Anterior cingulate cortex (tissue), 58 donors: ENCODE measurements at regions not wholly inside any gene's neighbourhood (a gene's known extent, or its start where the extent isn't known, plus 50 kb on each side); places are given as distances from the start of the nearest gene placed in this dataset.
A peak's percentile ranks its signal among the peaks of the same experiment; 100 is the strongest.
"Not testable (repeated sequence)": the region's sequence is repeated elsewhere in the genome, so short reads cannot be mapped to it uniquely, and the experiment has no call there.

Source experiments
- DNase-seq, 58 donors: peaks; one replicate each; lab custom pipeline; 2025; lab: John Stamatoyannopoulos, UW

GRCh38 chrX:10939424-10939823 is 171.7 kb upstream of the HCCS start:
- no peak for DNase-seq

GRCh38 chrX:10944136-10944885 is 166.8 kb upstream of the HCCS start:
- no peak for DNase-seq

- DNase-seq, result no peak
Observed at GRCh38 chrX:10945498-10945897, 165.6 kb upstream of the HCCS start.

GRCh38 chrX:10949541-10949940 is 161.6 kb upstream of the HCCS start:
- no peak for DNase-seq

- DNase-seq, result no peak
Observed at GRCh38 chrX:10952619-10953018, 158.5 kb upstream of the HCCS start.

- no peak for DNase-seq
Observed at GRCh38 chrX:10965174-10965798, 145.8 kb upstream of the HCCS start.

- no peak for DNase-seq
Observed at GRCh38 chrX:10966057-10966456, 145.1 kb upstream of the HCCS start.

- DNase-seq, result no peak
Observed at GRCh38 chrX:10971176-10971575, 140.0 kb upstream of the HCCS start.

GRCh38 chrX:10971759-10972158 is 139.4 kb upstream of the HCCS start:
- DNase-seq, result no peak

GRCh38 chrX:10972706-10973105 is 138.4 kb upstream of the HCCS start:
- DNase-seq, result no peak

GRCh38 chrX:10974920-10975319 is 136.2 kb upstream of the HCCS start:
- DNase-seq, result no peak

- DNase-seq, result no peak
Observed at GRCh38 chrX:10979956-10980355, 131.2 kb upstream of the HCCS start.

GRCh38 chrX:10981506-10981905 is 129.6 kb upstream of the HCCS start:
- DNase-seq, result no peak

- DNase-seq, result peak in 7 of 58 donors; percentile 0 to 14 (median 1)
Observed at GRCh38 chrX:10983526-10983925, 127.6 kb upstream of the HCCS start.

GRCh38 chrX:10984213-10984612 is 126.9 kb upstream of the HCCS start:
- no peak for DNase-seq

- no peak for DNase-seq
Observed at GRCh38 chrX:10986616-10987015, 124.5 kb upstream of the HCCS start.

GRCh38 chrX:10988653-10989052 is 122.5 kb upstream of the HCCS start:
- DNase-seq, result no peak

GRCh38 chrX:10989386-10989785 is 121.7 kb upstream of the HCCS start:
- no peak for DNase-seq

- DNase-seq, result no peak
Observed at GRCh38 chrX:10990418-10990817, 120.7 kb upstream of the HCCS start.

GRCh38 chrX:10990976-10991375 is 120.2 kb upstream of the HCCS start:
- DNase-seq, result no peak

- DNase-seq, result no peak
Observed at GRCh38 chrX:10992110-10992509, 119.0 kb upstream of the HCCS start.

GRCh38 chrX:11007076-11007475 is 104.1 kb upstream of the HCCS start:
- not testable (repeated sequence) for DNase-seq
